Posterior vena cava (tissue), 2 donors: ENCODE measurements at regions not wholly inside any gene's neighbourhood (a gene's known extent, or its start where the extent isn't known, plus 50 kb on each side); places are given as distances from the start of the nearest gene placed in this dataset.
"Not testable (repeated sequence)": the region's sequence is repeated elsewhere in the genome, so short reads cannot be mapped to it uniquely, and the experiment has no call there.

ENCODE experiments used
- DNase-seq: peaks from one replicate; pipeline ENCODE4 v3.0.0-alpha.2; 2020; ENCODE audit warnings: low spot score
- intact Hi-C, 2 donors: fragments of 100-400 bp; cut with DNase I; formaldehyde crosslinking; loops; one replicate each; pipeline versions ENCODE4 v1.14.1 to v1.14.2; 2022 to 2023
- donor health status: DM: yes; HTN: yes; CAD: no.
- donor health status: DM: yes; HTN: yes; CAD: no.

DNA sequence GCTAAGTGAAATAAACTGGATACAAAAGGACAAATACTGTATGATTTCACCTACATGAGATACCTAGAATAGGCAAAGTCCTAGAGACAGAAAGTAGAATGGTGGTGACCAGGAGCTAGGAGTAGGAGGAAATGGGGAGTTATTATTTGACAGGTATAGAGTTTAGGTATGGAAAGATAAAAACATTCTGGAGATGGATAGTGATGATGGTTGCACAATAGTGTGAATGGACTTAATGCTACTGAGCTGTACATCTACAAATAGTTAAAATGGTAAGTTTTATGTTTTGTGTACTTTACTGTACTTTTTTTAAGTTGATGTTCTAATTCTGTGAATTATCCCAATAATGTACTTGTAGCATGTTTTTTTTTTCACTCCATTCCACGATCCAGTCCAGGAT, 59.5 kb upstream of the RALGPS2 start:
- DNase-seq = no peak
- intact Hi-C loops = no loop called here

DNA sequence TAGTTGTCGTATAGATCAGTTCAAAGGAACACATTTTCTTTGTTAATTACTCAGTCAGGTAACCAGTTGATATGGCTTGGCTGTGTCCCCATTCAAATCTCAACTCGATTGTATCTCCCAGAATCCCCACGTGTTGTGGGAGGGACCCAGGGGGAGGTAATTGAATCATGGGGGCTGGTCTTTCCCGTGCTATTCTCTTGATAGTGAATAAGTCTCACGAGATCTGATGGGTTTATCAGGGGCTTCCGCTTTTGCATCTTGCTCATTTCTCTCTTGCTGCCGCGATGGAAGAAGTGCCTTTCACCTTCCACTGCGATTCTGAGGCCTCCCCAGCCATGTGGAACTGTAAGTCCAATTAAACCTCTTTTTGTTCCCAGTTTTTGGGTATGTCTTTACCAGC, 58.2 kb upstream of the RALGPS2 start:
- intact Hi-C loops, DNase-seq: not testable (repeated sequence)

DNA sequence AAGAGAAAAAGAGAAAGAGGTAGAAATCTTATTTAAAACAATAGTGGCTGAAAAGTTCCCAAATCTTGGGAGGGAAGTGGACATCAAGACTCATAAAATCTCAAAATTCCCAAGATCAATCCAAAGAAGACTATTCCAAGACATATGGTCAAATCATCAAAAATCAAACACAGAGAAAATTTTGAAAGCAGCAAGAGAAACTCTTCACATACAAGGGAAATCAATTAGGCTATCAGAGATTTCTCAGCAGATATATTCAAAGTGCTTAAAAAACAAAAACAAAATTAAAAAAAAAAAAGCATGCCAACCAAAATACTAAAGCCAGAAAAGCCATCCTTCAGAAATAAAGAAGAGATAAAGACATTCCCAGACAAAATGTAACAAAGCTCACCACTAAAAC, 52.6 kb upstream of the RALGPS2 start:
- no peak for DNase-seq
- intact Hi-C loops = no loop called here

DNA sequence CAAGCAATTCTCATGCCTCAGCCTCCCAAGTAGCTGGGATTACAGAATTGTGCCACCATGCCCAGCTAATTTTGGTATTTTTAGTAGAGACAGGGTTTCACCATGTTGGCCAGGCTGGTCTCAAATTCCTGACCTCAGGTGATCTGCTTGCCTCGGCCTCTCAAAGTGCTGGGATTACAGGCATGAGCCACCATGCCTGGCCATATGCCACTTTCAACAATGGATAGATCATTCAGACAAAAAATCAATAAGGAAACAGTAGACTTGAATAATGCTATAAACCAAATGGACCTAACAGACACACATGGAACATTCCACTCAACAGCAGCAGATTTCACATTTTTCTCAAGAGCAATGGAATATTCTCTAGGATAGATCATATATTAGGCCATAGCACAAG, 50.5 kb upstream of the RALGPS2 start:
- intact Hi-C loops, DNase-seq: not testable (repeated sequence)
